DOHH2 (cell line): ENCODE measurements at regions not wholly inside any gene's neighbourhood (a gene's known extent, or its start where the extent isn't known, plus 50 kb on each side); places are given as distances from the start of the nearest gene placed in this dataset.

Source experiments
- EZH2phosphoT487 ChIP-seq: fragments of 200-600 bp; sonication (generic); IDR thresholded peaks from 2 replicates; pipeline ENCODE4 v1.6.1; 2017; ENCODE audit warnings: borderline replicate concordance, mild to moderate bottlenecking, antibody characterized with exemption, low read length, moderate library complexity, mixed read lengths
- TF ChIP-seq, protein P1 (sequence below): fragments of 200-600 bp; sonication (generic); IDR thresholded peaks from one replicate; pipeline ENCODE4 v1.5.1; 2014; ENCODE audit warnings: antibody characterized with exemption, mild to moderate bottlenecking, low read depth, low read length; ENCODE audit not compliant: poor library complexity, severe bottlenecking

DNA sequence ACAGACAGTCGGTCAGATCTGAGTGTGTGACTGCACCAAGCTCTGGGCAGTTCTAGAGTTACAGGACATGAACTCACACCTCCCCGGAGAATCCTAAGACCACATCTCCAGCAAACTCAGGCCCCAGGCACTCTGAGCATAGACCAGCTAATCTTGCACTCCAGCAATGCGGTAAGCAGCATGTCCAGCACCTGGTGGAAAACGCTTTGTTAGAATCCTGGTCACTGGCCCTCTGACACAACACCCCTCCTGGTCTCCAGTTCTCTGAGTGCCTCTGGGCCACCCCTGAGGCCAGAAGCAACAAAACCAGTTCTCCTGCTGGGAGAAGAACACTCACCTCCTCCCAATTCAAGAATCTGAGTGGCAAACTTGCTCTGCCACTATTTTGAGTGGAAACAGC is 82.7 kb upstream of the TMEM45B start:
- TF ChIP-seq, protein P1, sequence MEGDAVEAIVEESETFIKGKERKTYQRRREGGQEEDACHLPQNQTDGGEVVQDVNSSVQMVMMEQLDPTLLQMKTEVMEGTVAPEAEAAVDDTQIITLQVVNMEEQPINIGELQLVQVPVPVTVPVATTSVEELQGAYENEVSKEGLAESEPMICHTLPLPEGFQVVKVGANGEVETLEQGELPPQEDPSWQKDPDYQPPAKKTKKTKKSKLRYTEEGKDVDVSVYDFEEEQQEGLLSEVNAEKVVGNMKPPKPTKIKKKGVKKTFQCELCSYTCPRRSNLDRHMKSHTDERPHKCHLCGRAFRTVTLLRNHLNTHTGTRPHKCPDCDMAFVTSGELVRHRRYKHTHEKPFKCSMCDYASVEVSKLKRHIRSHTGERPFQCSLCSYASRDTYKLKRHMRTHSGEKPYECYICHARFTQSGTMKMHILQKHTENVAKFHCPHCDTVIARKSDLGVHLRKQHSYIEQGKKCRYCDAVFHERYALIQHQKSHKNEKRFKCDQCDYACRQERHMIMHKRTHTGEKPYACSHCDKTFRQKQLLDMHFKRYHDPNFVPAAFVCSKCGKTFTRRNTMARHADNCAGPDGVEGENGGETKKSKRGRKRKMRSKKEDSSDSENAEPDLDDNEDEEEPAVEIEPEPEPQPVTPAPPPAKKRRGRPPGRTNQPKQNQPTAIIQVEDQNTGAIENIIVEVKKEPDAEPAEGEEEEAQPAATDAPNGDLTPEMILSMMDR, result no peak
- no peak for TF ChIP-seq EZH2phosphoT487
